HCT116 (cell line): ENCODE measurements at regions not wholly inside any gene's neighbourhood (a gene's known extent, or its start where the extent isn't known, plus 50 kb on each side); places are given as distances from the start of the nearest gene placed in this dataset.

Experiments used
- ATAC-seq: fragments of 200-7000 bp; cut with Tn5 transposase; 2 replicates; pipeline ENCODE4 v1.9.1; 2020; ENCODE audit warnings: mild to moderate bottlenecking, moderate library complexity
- BruUV-seq: library from RNA; stranded (reverse); fragments of 400-500 nt; replicated peaks from 2 replicates; lab custom pipeline; 2021; lab: Mats Ljungman, UMichigan
- CTCF ChIA-PET: fragments of 300-600 bp; sonication (Branson Sonifier 250); formaldehyde crosslinking; loops from one replicate; lab custom pipeline; 2021; ENCODE audit warnings: antibody characterized with exemption; lab: Charles Lee
- POLR2A ChIA-PET: fragments of 300-600, 350-600 bp; sonication (Branson Sonifier 250); formaldehyde crosslinking; loops from one replicate; lab custom pipeline; 2021; ENCODE audit warnings: antibody characterized with exemption; lab: Charles Lee
- RAD21 ChIA-PET, 2 experiments: fragments of 300-600 bp; sonication (Branson Sonifier 250); formaldehyde crosslinking; loops; one replicate each; lab custom pipeline; 2023; ENCODE audit warnings: low total read pairs in 2 of 2; ENCODE audit not compliant: uncharacterized antibody in 2 of 2, unreplicated experiment in 2 of 2, low non-redundant PET in 1 of 2; lab: Charles Lee
- DNase-seq: peaks from one replicate; pipeline ENCODE4 v3.0.0-alpha.2; 2010; ENCODE audit warnings: low read depth, low spot score
- H2AFZ ChIP-seq: fragments of 200-600 bp; shearing (Covaris generic), sonication (generic); 2 replicates; pipeline ENCODE4 v1.6.1; 2017; ENCODE audit warnings: low read depth, mixed run types, mixed read lengths, antibody characterized with exemption, low read length; ENCODE audit not compliant: poor library complexity, severe bottlenecking
- H3K27ac ChIP-seq: 2 replicates; pipeline ENCODE4 v1.5.1; 2012; ENCODE audit warnings: low read depth, low read length
- H3K27me3 ChIP-seq: fragments of 200-600 bp; sonication (generic); 2 replicates; pipeline ENCODE4 v1.6.1; 2016; ENCODE audit warnings: mixed run types, low read length, mixed read lengths; ENCODE audit not compliant: insufficient read depth
- H3K36me3 ChIP-seq, 2 experiments: fragments of 200-500 bp in 1 of 2; fragments of 200-600 bp in 1 of 2; sonication (Bioruptor generic) in 1 of 2; sonication (generic) in 1 of 2; 2 replicates each; pipeline versions ENCODE4 v1.5.1 to v1.6.1; 2014 to 2016; ENCODE audit warnings: low read length in 2 of 2, inconsistent platforms in 1 of 2, mixed read lengths in 1 of 2, mixed run types in 1 of 2; ENCODE audit not compliant: insufficient read depth in 2 of 2, control insufficient read depth in 1 of 2
- H3K4me1 ChIP-seq, 2 experiments: fragments of 200-600 bp in 1 of 2; sonication (generic) in 1 of 2; 2 replicates each; pipeline versions ENCODE4 v1.5.1 to v1.6.1; 2012 to 2017; ENCODE audit warnings: low read length in 2 of 2, inconsistent platforms in 1 of 2, mild to moderate bottlenecking in 1 of 2, mixed read lengths in 1 of 2, mixed run types in 1 of 2, moderate library complexity in 1 of 2; ENCODE audit not compliant: insufficient read depth in 2 of 2, control insufficient read depth in 1 of 2
- H3K4me2 ChIP-seq: fragments of 200-600 bp; sonication (generic); 2 replicates; pipeline ENCODE4 v1.6.1; 2017; ENCODE audit warnings: mixed run types, low read length, mixed read lengths
- H3K4me3 ChIP-seq, 2 experiments: fragments of 200-600 bp in 1 of 2; sonication (generic) in 1 of 2; replicated peaks in 1 of 2; 2 replicates each; pipeline ENCODE4 v1.5.1; 2011 to 2016; ENCODE audit warnings: low read length in 2 of 2, control low read depth in 1 of 2, low read depth in 1 of 2, mild to moderate bottlenecking in 1 of 2, mixed read lengths in 1 of 2, mixed run types in 1 of 2
- H3K79me2 ChIP-seq: fragments of 200-600 bp; sonication (generic); 2 replicates; pipeline ENCODE4 v1.6.1; 2017; ENCODE audit warnings: mild to moderate bottlenecking, mixed run types, low read length, moderate library complexity, mixed read lengths; ENCODE audit not compliant: insufficient read depth
- H3K9ac ChIP-seq: fragments of 200-600 bp; sonication (generic); 2 replicates; pipeline ENCODE4 v1.6.1; 2016; ENCODE audit warnings: low read length, mixed read lengths
- H3K9me2 ChIP-seq: fragments of 200-600 bp; sonication (generic), shearing (Covaris generic); 2 replicates; pipeline ENCODE4 v1.6.1; 2017; ENCODE audit warnings: mixed run types, mild to moderate bottlenecking, moderate library complexity; ENCODE audit not compliant: insufficient read depth
- H3K9me3 ChIP-seq, 2 experiments: fragments of 200-500 bp in 1 of 2; fragments of 200-600 bp in 1 of 2; sonication (Bioruptor generic) in 1 of 2; sonication (generic) in 1 of 2; 2 replicates each; pipeline ENCODE4 v1.6.1; 2014 to 2017; ENCODE audit warnings: low read length in 2 of 2, mixed read lengths in 2 of 2, inconsistent platforms in 1 of 2, low read depth in 1 of 2, mild to moderate bottlenecking in 1 of 2, mixed run types in 1 of 2, moderate library complexity in 1 of 2; ENCODE audit not compliant: control insufficient read depth in 1 of 2, insufficient read depth in 1 of 2
- H4K20me1 ChIP-seq: fragments of 200-600 bp; sonication (generic), shearing (Covaris generic); 2 replicates; pipeline ENCODE4 v1.6.1; 2017; ENCODE audit warnings: mixed run types, mild to moderate bottlenecking, moderate library complexity; ENCODE audit not compliant: insufficient read depth
- CBX3 ChIP-seq: IDR thresholded peaks from 2 replicates; pipeline ENCODE4 v1.6.1; 2012; ENCODE audit warnings: low read depth
- CEBPB ChIP-seq: IDR thresholded peaks from 2 replicates; pipeline ENCODE4 v1.6.1; 2012; ENCODE audit warnings: low read depth
- CTCF ChIP-seq, 3 experiments: fragments of 200-600 bp in 1 of 3; sonication (generic) in 1 of 3; IDR thresholded peaks in 2 of 3; conservative IDR thresholded peaks in 1 of 3; 2 replicates each; pipeline ENCODE4 v1.5.1; 2012 to 2017; ENCODE audit warnings: low read depth in 2 of 3, low read length in 2 of 3, antibody characterized with exemption in 1 of 3, borderline replicate concordance in 1 of 3, control low read depth in 1 of 3, mild to moderate bottlenecking in 1 of 3, mixed read lengths in 1 of 3, mixed run types in 1 of 3, moderate library complexity in 1 of 3; ENCODE audit not compliant: insufficient read depth in 1 of 3
- ELF1 ChIP-seq: IDR thresholded peaks from 2 replicates; pipeline ENCODE4 v1.6.1; 2012; ENCODE audit warnings: low read depth, borderline replicate concordance
- EZH2 ChIP-seq: fragments of 200-600 bp; sonication (generic); IDR thresholded peaks from 2 replicates; pipeline ENCODE4 v1.6.1; 2017; ENCODE audit warnings: antibody characterized with exemption, mixed run types
- EZH2phosphoT487 ChIP-seq: fragments of 200-600 bp; IDR thresholded peaks from 2 replicates; pipeline ENCODE4 v1.6.1; 2018; ENCODE audit warnings: antibody characterized with exemption, borderline replicate concordance
- FOSL1 ChIP-seq: IDR thresholded peaks from 2 replicates; pipeline ENCODE4 v1.6.1; 2012; ENCODE audit warnings: low read depth
- JUND ChIP-seq: IDR thresholded peaks from 2 replicates; pipeline ENCODE4 v1.6.1; 2012
- POLR2A ChIP-seq: IDR thresholded peaks from 2 replicates; pipeline ENCODE4 v1.7.0; 2011; ENCODE audit warnings: borderline replicate concordance; ENCODE audit not compliant: insufficient read depth, insufficient read length; ENCODE audit errors: extremely low read depth
- REST ChIP-seq: IDR thresholded peaks from 2 replicates; pipeline ENCODE4 v1.6.1; 2012; ENCODE audit warnings: low read depth
- SIN3A ChIP-seq: IDR thresholded peaks from 2 replicates; pipeline ENCODE4 v1.6.1; 2012; ENCODE audit warnings: low read depth
- SP1 ChIP-seq: IDR thresholded peaks from 2 replicates; pipeline ENCODE4 v1.6.1; 2012; ENCODE audit warnings: low read depth
- SRF ChIP-seq: IDR thresholded peaks from 2 replicates; pipeline ENCODE4 v1.6.1; 2012; ENCODE audit warnings: low read depth
- TCF7L2 ChIP-seq: IDR thresholded peaks from 2 replicates; pipeline ENCODE4 v1.7.0; 2011; ENCODE audit warnings: borderline replicate concordance, inconsistent platforms; ENCODE audit not compliant: insufficient read depth, insufficient read length; ENCODE audit errors: extremely low read depth
- YY1 ChIP-seq: IDR thresholded peaks from 2 replicates; pipeline ENCODE4 v1.6.1; 2011; ENCODE audit warnings: low read length, low read depth, moderate library complexity, mild to moderate bottlenecking; ENCODE audit not compliant: insufficient replicate concordance; ENCODE audit errors: extremely low read depth
- ZFX ChIP-seq: fragments of 450-650 bp; IDR thresholded peaks from 2 replicates; pipeline ENCODE4 v1.6.1; 2017
- ZNF274 ChIP-seq: fragments of 200-500 bp; sonication (Bioruptor generic); IDR thresholded peaks from 2 replicates; pipeline ENCODE4 v1.6.1; 2014; ENCODE audit warnings: mild to moderate bottlenecking, low read depth, low read length, inconsistent platforms
- intact Hi-C: fragments of 100-400 bp; cut with micrococcal nuclease; formaldehyde crosslinking; loops from 2 replicates; pipeline ENCODE4 v1.10.0; 2022

GRCh38 chr16:79765901-79766394, 165.4 kb upstream of the MAF start:
- no peaks in the 10 kb centered on the region for H3K36me3 ChIP-seq
- DNase-seq, result no peak
- H3K4me3 ChIP-seq, result no peak overlapping the region
- intact Hi-C loops, result no loop called here
- no peak overlapping the region for H3K27ac ChIP-seq
- no peak overlapping the region for H3K9ac ChIP-seq
- no peaks in the 10 kb centered on the region for H3K9me2 ChIP-seq
- H3K4me2 ChIP-seq, result no peak overlapping the region
- no peak overlapping the region for H2AFZ ChIP-seq
- TF ChIP-seq TCF7L2 (no peak), REST (no peak), CEBPB (no peak), SRF (no peak), ELF1 (no peak), ZNF274 (no peak), CBX3 (no peak), EZH2phosphoT487 (no peak), SP1 (no peak), POLR2A (no peak), ZFX (no peak), SIN3A (no peak), YY1 (no peak), FOSL1 (no peak), JUND (no peak), CTCF (IDR thresholded peaks at IDR 0.05 in 2 of 3, conservative IDR thresholded peaks at IDR 0.05 in 1 of 3; ENCODE audit: borderline replicate concordance in 1 of 3, insufficient read depth in 1 of 3, low read depth in 2 of 3, low read length in 2 of 3) (no peak), EZH2 (no peak)
- H4K20me1 ChIP-seq, result no peaks in the 10 kb centered on the region
- no peaks in the 10 kb centered on the region for H3K27me3 ChIP-seq
- ChIA-PET POLR2A (no interaction called here), CTCF (no interaction called here), RAD21 (no interaction called here)
- ATAC-seq, result no peak
- no peaks in the 10 kb centered on the region for H3K4me1 ChIP-seq
- peaks cover 48 to 62% of the 10 kb centered on the region in 2 experiments; a peak in 2 of 4 replicates for H3K9me3 ChIP-seq
- no TSS peak for BruUV-seq
- no peaks in the 10 kb centered on the region for H3K79me2 ChIP-seq
